Hypothalamus (tissue), 51 donors: ENCODE measurements at regions not wholly inside any gene's neighbourhood (a gene's known extent, or its start where the extent isn't known, plus 50 kb on each side); places are given as distances from the start of the nearest gene placed in this dataset.
"Not testable (repeated sequence)": the region's sequence is repeated elsewhere in the genome, so short reads cannot be mapped to it uniquely, and the experiment has no call there.

Source experiments
- DNase-seq, 51 donors: peaks; one replicate each; lab custom pipeline; 2025; lab: John Stamatoyannopoulos, UW

GRCh38 chr3:35394905-35395304 lies 244.4 kb upstream of the ARPP21 start:
- no peak for DNase-seq

DNA sequence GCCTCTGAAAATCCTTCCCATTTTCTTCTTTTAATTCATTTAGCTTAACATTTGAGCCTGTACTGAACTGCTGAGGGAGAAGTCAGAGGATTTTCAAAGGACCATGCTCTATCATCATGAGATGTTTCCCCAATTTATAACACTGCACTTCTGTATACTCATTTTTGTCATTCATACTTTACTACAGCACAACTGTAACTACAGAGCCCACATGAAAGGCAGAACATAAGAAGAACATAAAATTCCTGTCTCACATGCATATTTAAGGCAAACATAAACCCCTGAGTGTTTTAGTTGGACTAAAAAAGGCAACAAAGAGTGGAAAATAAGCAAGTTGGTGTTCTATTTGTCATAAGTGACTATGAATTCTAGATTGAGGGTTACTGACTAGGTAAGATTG lies 237.7 kb upstream of the ARPP21 start:
- no peak for DNase-seq

DNA sequence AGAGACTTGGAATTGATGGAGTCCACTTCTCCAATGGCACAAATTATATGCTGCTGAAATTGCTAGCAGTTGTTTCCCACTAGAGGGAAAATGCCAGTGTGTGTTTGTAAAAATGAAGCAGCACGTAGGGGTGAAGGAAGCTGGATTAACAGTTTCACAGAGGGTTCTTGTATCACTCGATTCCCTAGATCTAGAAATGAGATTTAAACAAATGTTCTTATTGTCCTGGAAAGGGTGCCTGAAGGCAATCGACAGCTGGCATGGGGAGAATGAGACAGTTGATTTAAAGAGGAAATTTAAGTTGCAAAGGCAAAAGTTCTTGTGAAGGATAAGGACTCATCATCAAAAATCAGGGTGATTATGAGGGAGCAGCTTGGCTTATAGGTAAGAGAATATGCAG lies 234.8 kb upstream of the ARPP21 start:
- DNase-seq: no peak

DNA sequence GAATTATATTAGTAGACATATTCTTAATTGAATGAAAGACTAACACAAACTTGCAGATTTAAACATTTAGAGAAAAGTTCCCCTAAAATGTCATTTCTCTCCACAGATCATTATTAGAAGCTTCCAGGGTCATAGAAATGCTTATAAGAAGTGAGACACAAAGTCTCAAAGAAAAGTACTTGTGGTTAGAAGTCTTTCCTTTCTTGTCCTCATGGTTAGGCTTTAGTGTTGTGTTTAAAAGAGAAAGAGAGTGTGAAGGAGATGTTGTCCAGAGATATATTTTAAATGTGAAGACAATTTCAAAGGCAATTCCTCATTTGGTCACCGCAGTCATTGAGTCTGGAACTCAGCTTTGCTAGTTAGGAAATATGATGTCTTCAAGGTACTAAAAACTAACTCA lies 230.4 kb upstream of the ARPP21 start:
- no peak for DNase-seq

GRCh38 chr3:35409991-35410390 lies 229.3 kb upstream of the ARPP21 start:
- DNase-seq: no peak

GRCh38 chr3:35413483-35413882 lies 225.8 kb upstream of the ARPP21 start:
- no peak for DNase-seq

- no peak for DNase-seq
These were observed 222.2 kb upstream of the ARPP21 start for GRCh38 chr3:35417080-35417479.

- DNase-seq: no peak
These were observed 217.2 kb upstream of the ARPP21 start for GRCh38 chr3:35422101-35422500.

DNA sequence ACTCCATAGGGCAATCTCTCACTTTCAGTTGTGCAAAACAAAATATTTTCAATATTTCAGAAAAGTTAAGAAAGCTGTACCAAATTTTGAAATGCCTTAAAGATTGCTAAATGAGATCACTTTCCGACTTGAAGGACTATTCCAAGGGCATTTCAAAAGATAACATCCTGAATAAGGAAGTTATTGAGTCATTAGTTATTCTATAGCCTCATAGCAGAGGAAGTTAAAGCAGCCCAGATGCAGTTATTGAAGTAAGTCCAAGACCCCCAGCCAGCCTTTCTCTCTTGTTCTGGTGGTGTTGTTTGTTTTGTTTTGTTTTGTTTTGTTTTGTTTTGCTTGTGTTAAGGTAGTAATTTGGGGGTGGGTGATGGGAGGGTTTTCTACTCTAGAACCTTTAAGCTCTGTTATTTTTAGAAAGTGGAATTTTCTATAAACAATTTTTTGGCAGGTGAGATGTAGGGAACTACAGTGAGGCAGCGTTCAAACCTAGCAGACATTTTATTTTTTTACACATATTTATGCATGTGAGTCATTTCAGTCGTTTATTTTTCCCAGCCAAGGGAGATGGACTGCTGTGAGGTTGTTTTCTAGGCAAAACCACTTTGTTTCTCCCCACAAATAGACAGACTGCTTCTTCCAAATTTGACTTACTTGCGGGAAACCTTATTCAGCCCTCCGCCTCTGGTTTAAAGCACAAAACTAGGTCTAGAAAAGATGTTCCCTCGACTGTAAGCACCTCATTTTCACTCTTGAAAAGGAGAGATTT lies 216.3 kb upstream of the ARPP21 start:
- DNase-seq: no peak

DNA sequence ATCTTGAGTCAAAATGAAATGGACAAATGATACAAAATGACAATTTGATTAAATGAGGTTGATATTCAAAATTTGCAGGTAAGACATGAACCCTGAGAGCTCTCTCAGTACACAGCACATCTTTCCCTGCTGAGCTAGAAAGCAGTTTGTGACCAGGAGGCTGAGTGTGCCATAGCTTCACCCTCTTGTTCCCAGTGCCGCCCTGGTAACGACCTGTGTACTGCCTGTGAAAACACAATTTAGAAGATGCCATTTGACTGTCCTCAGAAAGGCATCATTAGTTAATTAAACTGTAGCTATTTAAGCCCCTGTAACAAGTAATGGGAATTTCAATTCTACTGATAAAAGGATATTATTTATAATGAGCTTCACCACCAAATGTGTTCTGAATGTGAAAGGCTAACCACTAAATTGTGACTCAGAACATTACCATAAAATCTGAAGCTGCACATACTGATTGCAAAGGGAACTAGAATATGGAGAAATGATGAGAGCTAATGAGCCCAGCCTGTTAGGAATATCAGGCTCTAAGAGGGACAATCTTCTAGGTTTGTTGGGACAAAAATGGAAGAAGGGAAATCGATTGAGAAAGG lies 212.9 kb upstream of the ARPP21 start:
- no peak for DNase-seq

DNA sequence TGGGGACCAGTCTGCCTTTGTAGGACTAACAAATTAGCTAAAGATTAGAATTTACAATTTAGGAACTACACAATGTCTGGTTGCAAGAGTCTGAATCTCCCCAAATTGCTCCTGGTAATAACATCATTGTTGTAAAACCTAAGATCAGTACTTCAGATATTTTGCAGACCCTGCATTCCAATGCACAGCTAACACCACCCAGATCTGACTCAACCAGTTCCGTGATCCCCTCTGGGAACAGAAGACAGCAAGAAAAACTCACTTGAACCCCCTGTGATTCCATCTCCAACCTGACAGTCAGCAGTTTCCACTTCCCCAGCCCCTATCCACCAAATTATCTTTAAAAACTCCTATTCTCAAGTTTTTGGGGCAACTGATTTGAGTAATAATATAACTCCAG lies 201.9 kb upstream of the ARPP21 start:
- DNase-seq: no peak

GRCh38 chr3:35438101-35438500 lies 201.2 kb upstream of the ARPP21 start:
- DNase-seq: no peak

- no peak for DNase-seq
These were observed 199.7 kb upstream of the ARPP21 start for GRCh38 chr3:35439663-35440062.

- DNase-seq: no peak
These were observed 198.5 kb upstream of the ARPP21 start for GRCh38 chr3:35440826-35441225.

GRCh38 chr3:35446896-35447295 lies 192.4 kb upstream of the ARPP21 start:
- no peak for DNase-seq

- no peak for DNase-seq
These were observed 191.2 kb upstream of the ARPP21 start for GRCh38 chr3:35448121-35448520.

- DNase-seq: no peak
These were observed 190.6 kb upstream of the ARPP21 start for GRCh38 chr3:35448681-35449080.

GRCh38 chr3:35454819-35455218 lies 184.5 kb upstream of the ARPP21 start:
- DNase-seq: not testable (repeated sequence)

DNA sequence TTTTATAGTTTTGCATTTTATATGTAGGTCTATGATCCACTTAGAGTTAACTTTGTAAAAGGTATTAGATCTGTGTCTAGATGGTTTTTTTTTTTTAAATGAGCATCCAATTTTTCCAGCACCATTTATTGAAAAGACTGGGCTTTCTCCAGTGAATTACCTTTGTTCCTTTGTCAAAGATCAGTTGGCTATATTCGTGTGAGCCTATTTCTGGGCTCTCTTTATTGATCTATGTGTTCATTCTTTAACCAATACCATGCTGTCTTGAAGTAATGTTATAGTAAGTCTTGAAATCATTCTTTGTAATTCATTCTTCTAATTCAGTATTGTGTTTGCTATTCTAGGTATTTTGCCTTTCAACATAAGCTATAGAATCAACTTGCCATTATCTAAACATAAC lies 165.4 kb upstream of the ARPP21 start:
- DNase-seq: no peak

DNA sequence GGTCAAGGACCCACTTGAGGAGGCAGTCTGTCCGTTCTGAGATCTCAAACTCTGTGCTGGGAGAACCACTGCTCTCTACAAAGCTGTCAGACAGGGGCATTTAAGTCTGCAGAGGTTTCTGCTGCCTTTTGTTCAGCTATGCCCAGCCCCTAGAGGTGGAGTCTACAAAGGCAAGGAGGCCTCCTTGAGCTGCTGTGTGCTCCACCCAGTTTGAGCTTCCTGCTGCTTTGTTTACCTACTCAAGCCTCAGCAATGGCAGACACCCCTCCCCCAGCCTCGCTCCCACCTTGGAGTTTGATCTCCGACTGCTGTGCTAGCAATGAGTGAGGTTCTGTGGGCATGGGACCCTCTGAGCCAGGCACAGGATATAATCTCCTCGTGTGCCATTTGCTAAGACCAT lies 156.8 kb upstream of the ARPP21 start:
- not testable (repeated sequence) for DNase-seq

DNA sequence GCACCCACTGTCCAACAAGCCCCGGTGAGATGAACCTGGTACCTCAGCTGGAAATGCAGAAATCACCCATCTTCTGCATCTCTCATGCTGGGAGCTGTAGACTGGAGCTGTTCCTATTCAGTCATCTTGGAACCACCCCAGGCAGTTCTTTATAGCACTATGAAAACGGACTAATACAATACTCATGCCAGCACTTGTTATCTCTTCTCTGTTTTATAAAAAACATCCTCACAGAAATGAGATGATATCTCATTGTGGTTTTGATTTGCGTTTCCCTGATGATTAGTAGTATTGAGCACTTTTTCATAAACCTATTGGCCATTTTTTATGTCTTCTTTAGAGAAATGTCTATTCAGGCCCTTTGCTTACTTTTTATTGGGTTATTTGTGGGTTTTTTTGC lies 156.2 kb upstream of the ARPP21 start:
- DNase-seq: no peak

- DNase-seq: peak in 1 of 51 donors; percentile 22
These were observed 154.3 kb upstream of the ARPP21 start for GRCh38 chr3:35484929-35485530.
